ENCODE measurements at regions not wholly inside any gene's neighbourhood (a gene's known extent, or its start where the extent isn't known, plus 50 kb on each side); places are given as distances from the start of the nearest gene placed in this dataset.

- TF ChIP-seq EZH2phosphoT487 (IDR thresholded peaks at IDR 0.05; ENCODE audit: insufficient read depth, low read depth) = no peak
- TF ChIP-seq EZH2 (IDR thresholded peaks at IDR 0.05; ENCODE audit: insufficient read depth, poor library complexity, severe bottlenecking) = no peak
Measured at GRCh38 chr6:121780325-121781321, 345.2 kb downstream of the GJA1 start.
